ENCODE measurements at regions not wholly inside any gene's neighbourhood (a gene's known extent, or its start where the extent isn't known, plus 50 kb on each side); places are given as distances from the start of the nearest gene placed in this dataset.

- intact Hi-C loops (cut with micrococcal nuclease; ENCODE audit: unreplicated experiment) (no loop called here), in situ Hi-C loops (cut with HindIII; ENCODE audit: low pct_unique_long_range_greater_than_20kb, low sequenced_read_pairs) (no loop called here)
- BruUV-seq (replicated peaks), result no TSS peak
- TF ChIP-seq TCF7L2 (IDR thresholded peaks at IDR 0.05; ENCODE audit: low read depth, low read length) (no peak), SIN3A (IDR thresholded peaks at IDR 0.05; ENCODE audit: borderline replicate concordance, insufficient read depth, low read depth, low read length) (no peak), POLR2AphosphoS5 (IDR thresholded peaks at IDR 0.05; ENCODE audit: low read depth, low read length) (no peak)
- Histone ChIP-seq H3K4me3 (ENCODE audit: low read depth in 2 of 2, low read length in 2 of 2) (no peak overlapping the region), H3K9me3 (ENCODE audit: control insufficient read depth, insufficient read depth, low read depth, low read length) (no peaks in the 10 kb centered on the region), H3K27ac (ENCODE audit: low read length) (no peak overlapping the region), H3K27me3 (ENCODE audit: control insufficient read depth, insufficient read depth, low read length) (no peaks in the 10 kb centered on the region), H3K36me3 (ENCODE audit: control insufficient read depth, insufficient read depth, low read length) (no peaks in the 10 kb centered on the region), H3K4me1 (ENCODE audit: control insufficient read depth, insufficient read depth, low read length) (no peaks in the 10 kb centered on the region)
- ChIA-PET POLR2A (interaction anchor here (0.7 kb wide), 1 partner anchor 202 kb away, joined by 3 read pairs; no protein-coding TSS in a partner anchor), CTCF (no interaction called here)
- no peak for ATAC-seq
- DNase-seq (ENCODE audit: low read depth, low spot score), result no peak
These were observed 1293.4 kb downstream of the TBC1D22A start for GRCh38 chr22:48055827-48056226.

- H3K27ac ChIP-seq (ENCODE audit: low read length), result no peak overlapping the region
- ChIA-PET CTCF (no interaction called here), POLR2A (no interaction called here)
- DNase-seq (ENCODE audit: low read depth, low spot score) (no peak), ATAC-seq (no peak)
- H3K4me3 ChIP-seq (ENCODE audit: low read depth in 2 of 2, low read length in 2 of 2), result no peak overlapping the region
- no peak for TF ChIP-seq SIN3A (IDR thresholded peaks at IDR 0.05; ENCODE audit: borderline replicate concordance, insufficient read depth, low read depth, low read length)
- TF ChIP-seq CTCF (IDR thresholded peaks at IDR 0.05), result no peak
- no peaks in the 10 kb centered on the region for H3K36me3 ChIP-seq (ENCODE audit: control insufficient read depth, insufficient read depth, low read length)
- H3K4me1 ChIP-seq (ENCODE audit: control insufficient read depth, insufficient read depth, low read length), result no peaks in the 10 kb centered on the region
- in situ Hi-C loops (cut with HindIII; ENCODE audit: low pct_unique_long_range_greater_than_20kb, low sequenced_read_pairs), result no loop called here
- intact Hi-C loops (cut with micrococcal nuclease; ENCODE audit: unreplicated experiment), result no loop called here
- BruUV-seq (replicated peaks), result no TSS peak
- no peaks in the 10 kb centered on the region for H3K27me3 ChIP-seq (ENCODE audit: control insufficient read depth, insufficient read depth, low read length)
- no peaks in the 10 kb centered on the region for H3K9me3 ChIP-seq (ENCODE audit: control insufficient read depth, insufficient read depth, low read depth, low read length)
These were observed 1292.7 kb downstream of the TBC1D22A start for GRCh38 chr22:48055185-48055584.

- BruUV-seq (replicated peaks), result no TSS peak
These were observed 1292.1 kb downstream of the TBC1D22A start for GRCh38 chr22:48054596-48054995.

More at GRCh38 chr22:48054596-48054995, 1292.1 kb downstream of the TBC1D22A start:
- intact Hi-C loops (cut with micrococcal nuclease; ENCODE audit: unreplicated experiment), result no loop called here
- no peaks in the 10 kb centered on the region for H3K4me1 ChIP-seq (ENCODE audit: control insufficient read depth, insufficient read depth, low read length)
- no peaks in the 10 kb centered on the region for H3K36me3 ChIP-seq (ENCODE audit: control insufficient read depth, insufficient read depth, low read length)
- TF ChIP-seq REST (IDR thresholded peaks at IDR 0.05; ENCODE audit: insufficient read depth in 1 of 2, low read depth in 2 of 2, low read length in 1 of 2), result no peak
- no peak for TF ChIP-seq CTCF (IDR thresholded peaks at IDR 0.05)
- TF ChIP-seq SIN3A (IDR thresholded peaks at IDR 0.05; ENCODE audit: borderline replicate concordance, insufficient read depth, low read depth, low read length), result no peak
- TF ChIP-seq TCF7L2 (IDR thresholded peaks at IDR 0.05; ENCODE audit: low read depth, low read length), result no peak
- no peak for TF ChIP-seq POLR2AphosphoS5 (IDR thresholded peaks at IDR 0.05; ENCODE audit: low read depth, low read length)
- ChIA-PET POLR2A (no interaction called here), CTCF (no interaction called here)
- H3K4me3 ChIP-seq (ENCODE audit: low read depth in 2 of 2, low read length in 2 of 2), result no peak overlapping the region
- H3K27ac ChIP-seq (ENCODE audit: low read length), result no peak overlapping the region
- no peaks in the 10 kb centered on the region for H3K27me3 ChIP-seq (ENCODE audit: control insufficient read depth, insufficient read depth, low read length)
- in situ Hi-C loops (cut with HindIII; ENCODE audit: low pct_unique_long_range_greater_than_20kb, low sequenced_read_pairs), result no loop called here
- no peak for ATAC-seq
- H3K9me3 ChIP-seq (ENCODE audit: control insufficient read depth, insufficient read depth, low read depth, low read length), result no peaks in the 10 kb centered on the region
- DNase-seq (ENCODE audit: low read depth, low spot score), result no peak

Data from Panc1 (cell line).